Inflammatory macrophage treated with lipopolysaccharide for 4 hours (primary cell): ENCODE measurements at regions not wholly inside any gene's neighbourhood (a gene's known extent, or its start where the extent isn't known, plus 50 kb on each side); places are given as distances from the start of the nearest gene placed in this dataset.
"Not testable (repeated sequence)": the region's sequence is repeated elsewhere in the genome, so short reads cannot be mapped to it uniquely, and the experiment has no call there.

Experiments
- DNase-seq: peaks from one replicate; pipeline ENCODE4 v3.0.0-alpha.2; 2020

- DNase-seq = no peak
Measured at GRCh38 chr13:76331943-76332712, 554.1 kb downstream of the KCTD12 start.

GRCh38 chr13:76330761-76331160, 555.4 kb downstream of the KCTD12 start:
- DNase-seq = no peak

GRCh38 chr13:76329866-76330580, 556.2 kb downstream of the KCTD12 start:
- DNase-seq = no peak

GRCh38 chr13:76329004-76329403, 557.2 kb downstream of the KCTD12 start:
- peak; percentile 22 for DNase-seq

- DNase-seq = no peak
Measured at GRCh38 chr13:76326343-76326742, 559.9 kb downstream of the KCTD12 start.

GRCh38 chr13:76319921-76320320, 566.3 kb downstream of the KCTD12 start:
- no peak for DNase-seq

GRCh38 chr13:76316998-76317527, 569.1 kb downstream of the KCTD12 start:
- no peak for DNase-seq

GRCh38 chr13:76314495-76314894, 571.7 kb downstream of the KCTD12 start:
- DNase-seq = no peak

GRCh38 chr13:76307142-76307541, 579.1 kb downstream of the KCTD12 start:
- DNase-seq = no peak

GRCh38 chr13:76300688-76301087, 585.5 kb downstream of the KCTD12 start:
- no peak for DNase-seq

GRCh38 chr13:76297331-76297730, 588.9 kb downstream of the KCTD12 start:
- no peak for DNase-seq

- no peak for DNase-seq
Measured at GRCh38 chr13:76296751-76297150, 589.5 kb downstream of the KCTD12 start.

GRCh38 chr13:76295020-76295419, 591.2 kb downstream of the KCTD12 start:
- not testable (repeated sequence) for DNase-seq

GRCh38 chr13:76293751-76294150, 592.5 kb downstream of the KCTD12 start:
- no peak for DNase-seq

GRCh38 chr13:76293346-76293745, 592.9 kb downstream of the KCTD12 start:
- DNase-seq = no peak

- no peak for DNase-seq
Measured at GRCh38 chr13:76292726-76293125, 593.5 kb downstream of the KCTD12 start.

- DNase-seq = no peak
Measured at GRCh38 chr13:76292031-76292430, 594.2 kb downstream of the KCTD12 start.

- no peak for DNase-seq
Measured at GRCh38 chr13:76289558-76289957, 596.6 kb downstream of the KCTD12 start.

GRCh38 chr13:76286178-76286577, 600.0 kb downstream of the KCTD12 start:
- no peak for DNase-seq

GRCh38 chr13:76285463-76285862, 600.7 kb downstream of the KCTD12 start:
- no peak for DNase-seq

GRCh38 chr13:76279766-76280165, 606.4 kb downstream of the KCTD12 start:
- not testable (repeated sequence) for DNase-seq

GRCh38 chr13:76271728-76272232, 614.4 kb downstream of the KCTD12 start:
- no peak for DNase-seq

GRCh38 chr13:76268307-76268706, 617.9 kb downstream of the KCTD12 start:
- not testable (repeated sequence) for DNase-seq

- DNase-seq = no peak
Measured at GRCh38 chr13:76267216-76267615, 619.0 kb downstream of the KCTD12 start.
